ENCODE measurements at regions not wholly inside any gene's neighbourhood (a gene's known extent, or its start where the extent isn't known, plus 50 kb on each side); places are given as distances from the start of the nearest gene placed in this dataset.
"Not testable (repeated sequence)": the region's sequence is repeated elsewhere in the genome, so short reads cannot be mapped to it uniquely, and the experiment has no call there.

DNA sequence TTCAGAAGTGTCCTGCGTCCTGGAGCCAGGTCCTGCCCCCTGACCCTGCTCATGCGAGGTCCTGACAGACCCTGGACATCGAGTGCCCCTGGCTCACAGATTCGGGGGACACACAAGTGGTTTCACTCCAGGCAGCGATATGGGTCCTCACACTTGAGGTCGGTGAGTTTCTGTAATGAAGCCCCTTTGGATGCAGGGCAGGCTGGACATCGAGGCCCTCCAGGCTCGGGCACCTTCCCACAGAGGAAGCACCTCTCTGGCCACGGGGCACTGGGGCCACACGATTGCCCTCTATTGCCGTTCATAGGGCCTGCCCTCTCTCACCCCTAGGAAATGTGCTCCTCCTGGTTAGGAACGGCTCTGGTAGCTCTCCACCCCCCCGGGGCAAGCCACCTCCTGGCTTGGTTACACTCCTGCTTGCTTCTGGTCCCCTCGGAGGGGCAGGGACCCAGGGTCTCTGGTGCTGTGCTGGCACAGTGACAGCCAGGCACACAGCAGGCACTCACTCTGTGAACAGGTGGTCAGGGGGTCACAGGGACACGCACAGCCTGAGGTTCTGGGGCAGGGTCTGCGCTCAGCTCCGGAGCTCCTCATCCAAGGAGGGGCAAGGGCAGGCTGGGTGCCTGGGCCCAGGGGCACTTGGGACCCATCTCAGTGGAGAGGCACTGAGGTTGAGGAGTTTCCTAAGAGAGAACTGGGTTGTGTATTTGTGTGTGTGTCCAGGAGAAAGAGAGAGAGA is 907.7 kb downstream of the BRD1 start:
- no peak for DNase-seq

DNA sequence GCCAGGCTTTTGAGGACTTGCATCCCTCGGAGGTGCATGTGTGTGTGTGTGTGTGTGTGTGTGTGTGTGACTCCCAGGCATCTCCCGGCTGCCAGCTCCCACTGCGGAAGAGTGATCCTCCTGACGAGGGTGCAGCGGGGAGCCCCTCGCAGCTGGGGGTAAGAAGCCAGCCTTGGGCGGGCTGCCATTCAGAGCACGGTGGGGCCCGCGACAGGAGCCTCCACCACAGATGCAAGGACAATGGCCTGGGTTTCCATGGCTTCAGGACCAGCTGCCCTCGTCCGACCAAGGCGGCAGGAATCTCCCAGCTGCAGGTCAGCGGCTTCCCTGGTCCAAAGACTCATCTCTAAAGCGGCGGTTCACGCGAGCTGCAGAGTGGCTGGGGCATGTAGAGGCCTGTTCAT is 908.5 kb downstream of the BRD1 start:
- DNase-seq, result no peak

DNA sequence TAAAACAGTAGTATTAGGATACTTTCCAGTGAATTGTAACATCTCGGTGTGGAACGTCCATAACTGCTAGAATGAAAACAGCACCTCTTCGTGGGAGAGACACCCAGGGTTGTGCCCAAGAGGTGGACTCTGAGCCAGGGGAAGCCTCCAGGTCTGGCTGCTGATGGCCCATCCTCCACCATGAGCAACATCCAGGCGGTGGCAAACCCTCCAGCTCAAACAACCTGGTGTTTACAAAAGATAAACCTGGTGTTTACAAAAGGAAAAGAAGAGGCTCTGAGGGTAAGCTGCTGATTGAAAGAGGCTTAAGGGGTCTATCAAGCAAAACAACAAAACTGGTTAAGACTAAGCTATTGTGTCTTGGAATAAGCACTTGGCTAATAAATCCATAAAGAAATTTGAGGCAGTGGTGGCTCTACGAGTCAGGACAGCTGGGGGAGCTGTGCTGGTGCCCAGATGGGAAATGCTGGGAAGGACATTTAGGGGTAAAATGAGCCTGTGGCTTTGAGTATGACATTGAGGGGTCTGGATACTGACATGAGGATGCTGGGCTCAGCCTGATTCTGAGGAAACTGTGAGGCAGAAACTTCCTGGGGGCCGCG is 909.0 kb downstream of the BRD1 start:
- no peak for DNase-seq

DNA sequence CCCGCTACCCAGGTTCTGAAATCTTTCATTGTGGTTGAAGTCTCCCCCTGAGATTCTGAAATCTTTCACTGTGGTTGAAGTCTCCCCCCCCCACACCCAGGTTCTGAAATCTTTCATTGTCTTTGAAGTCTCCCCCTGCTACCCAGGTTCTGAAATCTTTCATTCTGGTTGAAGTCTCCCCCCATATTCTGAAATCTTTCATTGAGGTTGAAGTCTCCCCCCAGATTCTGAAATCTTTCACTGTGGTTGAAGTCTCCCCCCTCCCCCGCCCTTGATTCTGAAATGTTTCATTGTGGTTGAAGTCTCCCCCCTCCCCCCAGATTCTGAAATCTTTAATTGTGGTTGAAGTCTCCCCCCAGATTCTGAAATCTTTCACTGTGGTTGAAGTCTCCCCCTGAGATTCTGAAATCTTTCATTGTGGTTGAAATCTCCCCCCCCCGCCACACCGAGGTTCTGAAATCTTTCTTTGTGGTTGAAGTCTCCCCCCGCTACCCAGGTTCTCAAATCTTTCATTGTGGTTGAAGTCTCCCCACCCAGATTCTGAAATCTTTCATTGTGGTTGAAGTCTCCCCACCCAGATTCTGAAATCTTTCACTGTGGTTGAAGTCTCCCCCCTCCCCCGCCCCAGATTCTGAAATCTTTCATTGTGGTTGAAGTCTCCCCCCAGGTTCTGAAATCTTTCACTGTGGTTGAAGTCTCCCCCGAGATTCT is 915.2 kb downstream of the BRD1 start:
- DNase-seq, result not testable (repeated sequence)

DNA sequence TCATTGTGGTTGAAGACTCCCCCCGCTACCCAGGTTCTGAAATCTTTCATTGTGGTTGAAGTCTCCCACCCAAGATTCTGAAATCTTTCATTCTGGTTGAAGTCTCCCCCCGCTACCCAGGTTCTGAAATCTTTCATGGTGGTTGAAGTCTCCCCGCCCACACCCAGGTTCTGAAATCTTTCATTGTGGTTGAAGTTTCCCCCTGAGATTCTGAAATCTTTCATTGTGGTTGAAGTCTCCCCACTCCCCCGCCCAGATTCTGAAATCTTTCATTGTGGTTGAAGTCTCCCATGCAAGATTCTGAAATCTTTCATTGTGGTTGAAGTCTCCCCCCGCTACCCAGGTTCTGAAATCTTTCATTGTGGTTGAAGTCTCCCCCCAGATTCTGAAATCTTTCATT is 916.0 kb downstream of the BRD1 start:
- DNase-seq, result not testable (repeated sequence)

DNA sequence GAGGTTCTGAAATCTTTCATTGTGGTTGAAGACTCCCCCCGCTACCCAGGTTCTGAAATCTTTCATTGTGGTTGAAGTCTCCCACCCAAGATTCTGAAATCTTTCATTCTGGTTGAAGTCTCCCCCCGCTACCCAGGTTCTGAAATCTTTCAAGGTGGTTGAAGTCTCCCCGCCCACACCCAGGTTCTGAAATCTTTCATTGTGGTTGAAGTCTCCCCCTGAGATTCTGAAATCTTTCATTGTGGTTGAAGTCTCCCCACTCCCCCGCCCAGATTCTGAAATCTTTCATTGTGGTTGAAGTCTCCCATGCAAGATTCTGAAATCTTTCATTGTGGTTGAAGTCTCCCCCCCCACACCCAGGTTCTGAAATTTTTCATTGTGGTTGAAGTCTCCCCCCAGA is 916.6 kb downstream of the BRD1 start:
- not testable (repeated sequence) for DNase-seq

DNA sequence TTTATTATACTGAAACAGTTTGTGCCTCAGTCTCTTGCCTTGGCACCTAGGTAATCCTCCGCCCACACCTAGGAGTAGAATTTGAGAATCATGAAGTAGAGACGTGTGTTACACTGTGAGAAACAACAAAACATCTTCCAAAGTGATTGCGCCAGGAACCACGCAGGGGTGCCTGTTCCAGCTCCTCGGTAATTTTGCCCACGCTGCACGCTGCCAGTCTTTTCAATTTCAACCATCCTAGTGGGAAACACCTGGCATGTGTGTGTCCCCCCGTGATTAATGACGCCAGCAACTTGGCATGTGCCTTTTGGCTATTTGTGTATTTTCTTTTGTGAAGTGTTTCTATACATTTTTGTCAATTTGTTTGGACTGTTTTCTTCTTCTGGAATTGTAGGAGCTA is 919.1 kb downstream of the BRD1 start:
- no peak for DNase-seq

DNA sequence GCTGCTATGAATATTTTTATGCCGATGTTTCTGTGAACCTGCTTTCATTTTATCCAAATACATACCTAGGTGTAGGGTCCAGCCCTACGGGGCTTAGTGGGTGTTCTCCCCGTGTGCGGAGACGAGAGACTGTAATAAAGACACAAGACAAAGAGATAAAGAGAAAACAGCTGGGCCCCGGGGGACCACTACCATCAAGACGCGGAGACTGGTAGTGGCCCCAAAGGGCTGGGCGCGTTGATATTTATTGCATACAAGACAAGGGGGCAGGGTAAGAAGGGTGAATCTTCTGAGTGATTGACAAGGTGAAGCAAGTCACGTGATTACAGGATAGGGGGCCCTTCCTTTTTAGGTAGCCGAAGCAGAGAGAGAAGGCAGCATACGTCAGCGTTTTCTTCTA is 920.1 kb downstream of the BRD1 start:
- no peak for DNase-seq

DNA sequence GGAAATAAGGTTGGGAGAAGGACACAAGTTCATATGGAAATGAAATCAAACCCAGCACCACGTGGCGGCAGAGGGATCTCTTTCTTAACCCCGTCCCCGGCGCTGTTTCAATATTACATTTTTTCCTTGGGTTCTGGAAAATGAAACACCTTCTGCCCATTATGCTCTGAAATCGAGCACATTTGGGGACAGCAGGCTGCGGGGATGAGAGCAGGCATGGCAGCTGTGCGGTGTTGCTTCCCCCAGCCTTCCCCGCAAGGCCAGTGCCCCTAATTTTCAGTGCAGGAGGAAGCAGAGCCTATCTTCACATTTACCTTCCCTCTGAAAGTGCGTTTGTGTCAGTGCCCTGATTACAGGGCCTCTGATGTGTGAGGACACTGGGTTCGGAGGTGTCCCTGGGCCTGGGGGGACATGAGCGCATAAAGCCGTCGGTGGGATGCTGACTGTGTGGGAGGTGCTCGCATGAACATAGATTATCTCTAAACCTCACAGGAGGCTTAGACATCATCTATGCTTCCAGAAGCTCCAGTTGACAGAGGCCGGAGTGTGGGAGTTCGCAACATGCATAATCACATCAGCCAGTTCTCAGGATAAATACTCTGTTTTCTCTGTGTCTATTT is 921.3 kb downstream of the BRD1 start:
- DNase-seq, result no peak

DNA sequence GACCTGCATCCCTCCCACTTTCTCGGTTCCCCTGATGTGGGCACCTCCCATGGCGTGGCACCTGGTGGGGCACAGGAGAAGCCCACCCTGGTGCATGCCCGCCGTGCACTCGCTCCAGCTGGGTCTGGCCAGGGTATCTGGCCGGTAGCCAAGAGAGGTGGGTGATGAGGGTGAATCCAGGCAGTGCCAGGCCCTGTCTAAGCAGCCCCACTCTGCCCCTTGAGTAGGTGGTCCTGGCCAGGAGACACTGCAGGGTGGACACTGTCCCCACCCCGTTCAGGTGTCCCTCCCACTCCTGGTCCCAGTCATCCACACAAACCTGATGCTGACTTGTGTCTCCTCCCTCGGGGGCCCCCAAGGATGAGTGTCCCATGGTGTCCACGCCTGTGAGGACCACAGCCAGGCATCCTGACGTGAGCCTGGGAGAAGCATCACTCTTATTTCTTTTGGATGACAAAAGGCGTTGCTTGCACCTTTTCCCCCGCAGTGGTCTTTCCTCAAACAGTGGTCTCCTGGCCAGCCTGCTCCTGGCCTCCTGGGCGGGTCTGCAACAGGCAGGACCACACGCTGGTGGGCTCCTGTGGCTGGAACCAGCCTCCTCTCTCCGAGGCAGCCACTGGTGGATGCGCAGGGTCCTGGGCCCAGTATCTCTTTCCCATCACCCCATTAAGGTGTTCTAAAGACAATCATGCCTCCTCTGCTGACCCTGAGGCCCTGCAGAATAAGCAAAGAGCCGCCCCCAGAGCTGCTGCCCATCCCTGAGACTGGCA is 922.3 kb downstream of the BRD1 start:
- no peak for DNase-seq

DNA sequence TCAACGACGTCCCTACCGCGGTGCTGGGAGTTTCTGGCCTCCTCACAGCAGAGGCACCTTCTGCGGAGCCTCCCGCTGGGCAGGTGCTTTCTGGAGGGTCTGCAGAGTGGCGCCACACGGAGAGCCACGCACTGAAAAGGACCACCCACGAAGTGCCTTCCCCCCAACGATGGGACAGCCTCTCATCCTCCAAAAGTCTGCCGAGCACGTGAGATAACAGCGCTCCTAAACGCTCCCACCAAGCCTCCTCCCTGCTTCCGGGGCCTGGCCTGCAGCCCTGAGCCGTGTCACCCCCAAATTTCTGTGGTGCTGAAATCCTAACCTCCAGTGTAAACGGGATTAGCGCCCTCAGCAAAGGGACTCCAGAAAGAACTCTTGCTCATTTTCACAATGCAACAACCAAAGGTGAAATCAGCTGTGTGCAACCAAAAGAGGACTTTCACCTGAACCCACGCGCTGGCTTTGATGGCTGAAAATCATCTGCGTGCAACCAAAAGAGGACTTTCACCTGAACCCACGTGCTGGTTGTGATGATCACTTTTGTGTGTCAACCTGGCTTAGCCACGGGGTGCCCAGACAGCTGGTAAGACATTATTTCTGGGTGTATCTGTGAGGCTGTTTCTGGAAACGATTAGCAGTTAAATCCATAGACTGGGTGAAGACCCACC is 924.6 kb downstream of the BRD1 start:
- no peak for DNase-seq

DNA sequence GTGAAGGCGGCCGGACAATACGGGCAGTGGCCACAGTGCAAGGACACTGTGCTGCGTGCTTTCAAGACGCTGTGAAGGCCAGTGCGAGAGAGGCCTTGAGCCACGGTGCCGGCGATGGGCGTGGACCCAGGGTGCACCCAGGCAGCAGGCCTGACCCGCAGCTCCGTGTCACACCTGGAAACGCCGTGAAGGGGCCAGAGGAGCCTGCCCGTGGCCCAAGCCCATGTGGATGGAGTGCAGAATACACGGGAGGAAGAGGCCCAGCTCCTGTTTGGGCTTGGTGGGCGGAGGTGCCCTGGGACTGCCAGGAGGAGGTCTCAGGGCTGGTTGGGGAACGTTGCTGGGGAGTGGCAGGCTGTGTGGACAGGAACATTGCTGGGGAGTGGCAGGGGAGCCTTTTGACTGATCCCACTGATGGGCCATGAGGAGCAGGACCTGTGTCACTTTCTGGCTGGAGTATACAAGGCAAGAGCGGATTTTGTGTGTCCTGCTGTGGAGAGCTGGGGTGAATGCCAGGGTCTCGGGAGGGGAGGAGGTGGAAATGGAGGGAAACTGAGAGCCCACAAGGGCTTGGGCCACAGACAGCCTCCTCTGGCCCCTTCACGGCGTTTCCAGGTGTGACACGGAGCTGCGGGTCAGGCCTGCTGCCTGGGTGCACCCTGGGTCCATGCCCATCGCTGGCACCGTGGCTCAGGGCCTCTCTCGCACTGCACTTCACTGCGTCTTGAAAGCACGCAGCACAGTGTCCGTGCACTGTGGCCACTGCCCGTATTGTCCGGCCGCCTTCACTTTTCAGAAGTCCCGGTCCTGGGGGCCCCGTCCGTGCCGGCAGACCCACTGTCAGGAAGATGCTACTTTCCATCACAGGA is 925.4 kb downstream of the BRD1 start:
- DNase-seq, result no peak

DNA sequence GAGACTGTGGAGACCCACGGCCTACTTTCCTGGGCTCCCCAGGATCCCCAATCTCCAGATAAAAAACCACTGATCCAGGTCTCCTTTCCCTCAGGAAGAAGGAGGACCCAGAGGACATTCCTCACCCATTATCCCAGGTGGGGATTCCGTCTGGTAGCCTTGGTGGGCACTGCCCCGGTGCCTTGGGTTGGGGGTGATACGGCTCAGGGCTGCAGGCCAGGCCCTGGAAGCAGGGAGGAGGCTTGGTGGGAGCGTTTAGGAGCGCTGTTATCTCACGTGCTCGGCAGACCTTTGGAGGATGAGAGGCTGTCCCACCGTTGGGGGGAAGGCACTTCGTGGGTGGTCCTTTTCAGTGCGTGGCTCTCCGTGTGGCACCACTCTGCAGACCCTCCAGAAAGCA is 926.3 kb downstream of the BRD1 start:
- no peak for DNase-seq

DNA sequence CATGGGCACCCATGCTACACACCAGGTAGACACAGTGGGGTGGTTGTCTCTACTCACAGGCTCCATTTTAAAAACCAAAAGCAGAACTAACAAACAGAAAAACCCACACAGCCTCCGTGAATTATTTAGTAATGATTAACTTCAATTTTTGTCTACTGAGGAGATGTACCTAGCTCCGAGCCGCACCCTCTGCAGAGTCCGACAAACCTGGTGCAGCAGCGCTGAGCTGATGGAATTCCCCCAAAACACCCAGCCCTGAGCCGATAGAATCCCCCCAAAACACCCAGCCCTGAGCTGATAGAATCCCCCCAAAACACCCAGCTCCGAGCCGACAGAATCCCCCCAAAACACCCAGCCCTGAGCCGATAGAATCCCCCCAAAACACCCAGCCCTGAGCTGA is 927.0 kb downstream of the BRD1 start:
- DNase-seq, result no peak

DNA sequence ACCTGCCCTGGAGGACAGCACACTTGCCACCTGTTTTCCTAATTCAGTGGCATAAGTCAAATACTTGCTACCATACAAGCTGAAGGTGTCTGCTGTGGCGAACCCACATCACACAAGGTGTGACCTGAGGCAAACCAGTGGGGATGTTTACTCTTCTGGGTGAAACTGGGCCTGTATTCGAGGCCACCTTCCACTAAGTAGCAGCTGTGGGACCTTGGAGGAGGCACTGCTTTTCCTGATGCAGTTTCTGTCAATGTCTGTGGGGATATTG is 927.4 kb downstream of the BRD1 start:
- no peak for DNase-seq

DNA sequence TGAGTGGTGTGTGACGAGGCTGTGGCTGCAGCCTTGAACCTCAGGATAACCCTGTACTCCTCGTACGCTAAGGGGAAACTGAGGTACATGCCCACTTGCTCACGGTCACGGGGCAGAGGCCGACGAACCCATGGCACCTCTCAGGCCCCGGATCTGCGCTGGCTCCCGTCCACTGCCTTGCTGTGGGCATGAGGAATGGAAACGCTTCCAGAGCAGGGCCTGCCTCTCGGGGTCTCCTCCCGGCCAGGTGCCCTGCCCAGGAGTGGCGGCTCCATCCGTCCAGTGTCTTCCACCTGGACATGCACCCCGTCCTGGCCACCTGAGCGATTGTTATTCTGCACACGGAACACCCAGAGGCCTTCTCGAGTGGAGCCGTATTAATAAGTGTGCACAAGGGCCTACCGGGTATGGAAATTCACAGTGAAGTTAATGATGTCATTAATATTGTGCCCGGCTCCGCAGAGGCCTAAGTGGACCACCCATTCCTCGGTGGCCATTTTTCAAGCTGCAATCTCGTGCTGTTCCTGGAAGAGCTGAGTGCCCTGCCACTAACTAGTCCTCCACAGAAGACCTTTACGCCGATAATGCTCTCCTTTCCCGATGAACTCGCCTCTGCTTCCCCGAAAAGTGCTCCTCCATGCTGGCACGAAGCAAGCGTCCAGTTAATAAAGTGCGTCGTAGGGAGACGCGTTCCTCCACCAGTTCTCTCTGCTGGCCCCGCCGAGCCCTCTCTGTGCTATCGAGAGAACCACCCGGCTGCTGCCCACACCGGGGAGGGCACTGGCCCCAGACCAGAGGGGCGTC is 927.9 kb downstream of the BRD1 start:
- DNase-seq, result no peak

DNA sequence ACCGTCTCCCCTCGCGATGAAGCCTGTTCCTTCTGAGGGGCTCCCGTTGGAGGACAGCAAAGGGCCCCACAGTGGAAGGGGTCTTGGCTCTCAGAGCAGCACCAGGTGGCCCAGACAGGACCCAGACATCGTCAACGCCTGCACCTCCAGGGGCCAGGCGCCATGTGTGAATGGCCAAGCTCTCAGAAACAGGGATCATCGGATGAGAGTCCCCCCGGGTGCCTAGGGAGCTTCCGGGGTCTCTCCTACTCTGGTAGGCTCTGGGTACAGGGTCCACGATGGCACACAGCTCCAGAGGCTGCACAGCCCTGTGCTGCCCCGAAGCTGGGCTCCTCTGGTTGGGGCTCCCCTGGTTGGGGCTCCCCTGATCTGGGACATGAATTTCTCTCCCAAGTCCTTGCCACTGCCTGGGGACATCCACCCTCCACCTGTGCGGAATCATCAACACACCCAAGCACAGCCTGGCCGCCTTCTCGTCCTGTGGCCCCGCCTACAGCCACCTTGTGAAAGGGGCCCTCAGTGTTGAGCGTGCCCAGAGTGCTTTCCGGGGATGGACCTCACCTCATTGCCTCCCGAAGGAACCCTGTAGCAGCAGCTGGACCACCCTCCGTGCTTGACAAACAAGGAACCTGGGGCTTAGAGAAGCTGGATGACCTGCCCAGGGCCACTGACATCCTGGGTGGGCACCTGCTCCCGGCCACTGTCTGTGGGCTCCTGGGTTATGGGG is 929.0 kb downstream of the BRD1 start:
- no peak for DNase-seq

DNA sequence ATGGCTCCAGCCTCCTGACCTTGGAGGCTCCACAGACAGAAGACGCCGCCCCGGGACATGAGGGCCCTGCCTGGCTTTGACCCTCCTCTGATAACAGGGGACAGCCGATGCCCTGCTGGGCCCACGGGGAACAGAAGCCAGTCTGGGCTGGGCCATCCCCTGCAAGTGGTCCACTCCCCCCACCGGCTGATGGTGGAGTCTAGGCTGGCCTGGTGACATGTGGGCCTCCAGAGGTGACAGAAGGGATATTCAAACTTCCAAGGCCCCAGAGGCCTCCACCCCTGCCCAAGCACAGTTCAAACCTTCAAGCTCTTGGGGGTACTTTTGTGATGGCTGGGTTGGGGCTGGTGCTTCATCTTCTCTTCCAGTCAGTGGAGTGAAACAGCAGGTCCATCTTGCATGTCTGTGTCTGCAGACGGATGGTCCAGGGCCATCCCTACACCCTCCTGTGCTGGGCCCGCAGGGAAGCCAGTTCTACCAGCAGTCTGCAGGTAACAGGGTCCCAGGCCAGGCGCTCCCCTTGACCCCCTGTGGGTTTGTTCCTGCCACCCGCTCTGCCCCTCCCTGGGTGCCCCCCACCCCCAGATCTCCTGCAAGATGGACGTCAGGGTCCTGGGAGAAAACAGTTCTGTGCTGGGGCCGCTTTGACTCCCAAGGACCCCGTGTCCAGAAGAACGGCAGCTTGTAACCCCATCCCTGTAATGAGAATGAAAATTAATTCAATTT is 929.9 kb downstream of the BRD1 start:
- DNase-seq, result no peak

Measured in hematopoietic multipotent progenitor cell treated with erythropoietin and hydrocortisone succinate and interleukin-3 and kit ligand, for 6 days (in vitro differentiated cells).